ENCODE measurements at regions not wholly inside any gene's neighbourhood (a gene's known extent, or its start where the extent isn't known, plus 50 kb on each side); places are given as distances from the start of the nearest gene placed in this dataset.

GRCh38 chr14:87017335-87017734, 975.6 kb downstream of the GALC start:
- in situ Hi-C loops (cut with HindIII; ENCODE audit: extremely low pct_ligation_motif_present, low pct_unique_long_range_greater_than_20kb), result no loop called here
- DNase-seq (ENCODE audit: low spot score) (no peak), ATAC-seq (no peak), FAIRE-seq (no peak)
- intact Hi-C loops (cut with micrococcal nuclease; ENCODE audit: unreplicated experiment), result no loop called here
- Histone ChIP-seq H3K79me2 (ENCODE audit: insufficient read depth, low read length) (no peaks in the 10 kb centered on the region), H3K4me2 (ENCODE audit: low read depth, low read length) (no peak overlapping the region), H3K27me3 (ENCODE audit: control insufficient read depth in 1 of 2, insufficient read depth in 2 of 2, low read length in 2 of 2) (no peaks in the 10 kb centered on the region), H3K36me3 (replicated peaks in 1 of 2; ENCODE audit: control insufficient read depth in 1 of 2, insufficient read depth in 2 of 2, low read length in 2 of 2) (no peaks in the 10 kb centered on the region), H3K9ac (ENCODE audit: insufficient read depth, low read depth, low read length) (no peak overlapping the region), H4K20me1 (ENCODE audit: insufficient read depth, low read length) (no peaks in the 10 kb centered on the region), H3K9me3 (ENCODE audit: low read length) (no peaks in the 10 kb centered on the region), H3K27ac (ENCODE audit: extremely low read length, insufficient read depth, low read length) (no peak overlapping the region), H2AFZ (ENCODE audit: low read length) (no peak overlapping the region), H3K4me1 (ENCODE audit: insufficient read depth, low read length) (no peaks in the 10 kb centered on the region), H3K4me3 (replicated peaks in 1 of 3; ENCODE audit: insufficient read depth in 1 of 3, low read depth in 2 of 3, low read length in 3 of 3) (no peak overlapping the region)
- CTCF ChIA-PET (ENCODE audit: low intra/inter-chr PET ratio, low total read pairs), result no interaction called here
- BruUV-seq (replicated peaks), result no TSS peak
- 16% methylated on average over 2 of the region's 2 CpGs for WGBS (ENCODE audit: low lambda C conversion rate)
- POLR2A ChIA-PET, result no interaction called here
- no peak for TF ChIP-seq GATAD1 (CRISPR knock-in tag; IDR thresholded peaks at IDR 0.05)
- TF ChIP-seq ZBTB2 (CRISPR knock-in tag; IDR thresholded peaks at IDR 0.05; ENCODE audit: low read depth), result no peak
- no peak for TF ChIP-seq ZNF142 (CRISPR knock-in tag; IDR thresholded peaks at IDR 0.05)
- TF ChIP-seq HNRNPH1 (optimal IDR thresholded peaks at IDR 0.05; ENCODE audit: low read depth, low read length), result no peak
- TF ChIP-seq ZNF770 (CRISPR knock-in tag; IDR thresholded peaks at IDR 0.05), result no peak
- TF ChIP-seq ZNF484 (CRISPR knock-in tag; IDR thresholded peaks at IDR 0.05; ENCODE audit: borderline replicate concordance, low read depth), result no peak
- TF ChIP-seq HNRNPLL (IDR thresholded peaks at IDR 0.05; ENCODE audit: low read depth, low read length, poor library complexity, severe bottlenecking), result no peak
- no peak for TF ChIP-seq DDIT3 (CRISPR knock-in tag; IDR thresholded peaks at IDR 0.05)
- no peak for TF ChIP-seq KMT2B (CRISPR knock-in tag; IDR thresholded peaks at IDR 0.05)
- no peak for TF ChIP-seq ZNF326 (CRISPR knock-in tag; IDR thresholded peaks at IDR 0.05; ENCODE audit: borderline replicate concordance)
- no peak for TF ChIP-seq CSRNP1 (CRISPR knock-in tag; IDR thresholded peaks at IDR 0.05)
- TF ChIP-seq ZNF569 (CRISPR knock-in tag; IDR thresholded peaks at IDR 0.05; ENCODE audit: borderline replicate concordance), result no peak
- no peak for TF ChIP-seq TBX2 (CRISPR knock-in tag; IDR thresholded peaks at IDR 0.05; ENCODE audit: borderline replicate concordance)
